Stomach (tissue), 4 donors: ENCODE measurements at regions not wholly inside any gene's neighbourhood (a gene's known extent, or its start where the extent isn't known, plus 50 kb on each side); places are given as distances from the start of the nearest gene placed in this dataset.

Experiments used
- CTCF ChIP-seq, 7 experiments: fragments of 450-650 bp in 4 of 7; fragments of 200-600 bp in 3 of 7; sonication (generic) in 3 of 7; IDR thresholded peaks; one replicate each; pipeline ENCODE4 v1.5.1; 2016 to 2019; ENCODE audit warnings: antibody characterized with exemption in 7 of 7, control low read depth in 2 of 7, mild to moderate bottlenecking in 1 of 7
- EP300 ChIP-seq: sonication (generic); formaldehyde crosslinking; IDR thresholded peaks from one replicate; pipeline ENCODE4 v1.6.1; 2017; ENCODE audit warnings: antibody characterized with exemption
- POLR2A ChIP-seq, 4 donors: fragments of 450-650 bp; IDR thresholded peaks; one replicate each; pipeline ENCODE4 v1.6.1; 2016; ENCODE audit warnings: antibody characterized with exemption in 4 of 4, control low read depth in 2 of 4, mild to moderate bottlenecking in 1 of 4, moderate library complexity in 1 of 4

DNA sequence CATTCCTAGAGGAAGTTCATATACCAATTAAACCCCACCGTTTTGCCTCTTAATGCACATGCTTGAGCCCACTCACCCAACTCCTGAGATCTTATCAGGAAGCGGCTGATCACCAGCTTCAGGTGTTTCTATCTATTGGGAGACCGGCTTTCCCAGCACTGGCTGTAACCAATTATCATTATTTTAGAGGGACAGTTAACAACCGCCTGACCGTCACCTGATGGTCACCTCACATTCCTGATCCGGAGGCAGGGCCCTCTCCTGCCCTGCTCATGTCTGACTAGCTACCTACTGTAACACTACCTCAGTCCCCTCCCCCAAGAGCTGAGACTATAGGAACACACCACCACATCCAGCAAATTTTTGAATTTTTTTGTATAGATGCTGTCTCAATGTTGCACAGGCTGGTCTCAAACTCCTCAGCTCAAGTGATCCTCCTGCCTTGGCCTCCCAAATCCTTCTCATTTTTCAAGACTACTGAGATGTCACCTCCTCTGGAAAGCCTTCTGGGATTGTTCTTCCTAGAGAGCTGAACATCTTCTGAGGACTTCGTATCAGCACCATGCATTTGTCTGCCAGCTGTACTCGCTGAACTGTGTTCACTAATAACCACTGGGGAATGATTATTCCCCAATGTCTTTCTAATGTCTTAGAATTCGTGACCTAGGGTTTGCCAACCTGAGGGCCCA lies 84.8 kb downstream of the LSM3 start:
- no peak for TF ChIP-seq CTCF (IDR thresholded peaks at IDR 0.05)
- TF ChIP-seq POLR2A (IDR thresholded peaks at IDR 0.05), result no peak
- no peak for TF ChIP-seq EP300
